Panc1 (cell line): ENCODE measurements at regions not wholly inside any gene's neighbourhood (a gene's known extent, or its start where the extent isn't known, plus 50 kb on each side); places are given as distances from the start of the nearest gene placed in this dataset.

Experiments used
- ATAC-seq: fragments of 200-7000 bp; cut with Tn5 transposase; 2 replicates; pipeline ENCODE4 v1.9.1; 2020; ENCODE audit warnings: mild to moderate bottlenecking, moderate library complexity
- BruUV-seq: library from RNA; stranded (reverse); fragments of 400-500 nt; replicated peaks from 2 replicates; lab custom pipeline; 2021; lab: Mats Ljungman, UMichigan
- CTCF ChIA-PET: fragments of 300-600 bp; sonication (Branson Sonifier 250); formaldehyde crosslinking; loops from one replicate; lab custom pipeline; 2022; ENCODE audit warnings: antibody characterized with exemption; lab: Charles Lee
- POLR2A ChIA-PET: fragments of 300-600 bp; sonication (Branson Sonifier 250); formaldehyde crosslinking; loops from one replicate; lab custom pipeline; 2022; ENCODE audit warnings: antibody characterized with exemption; lab: Charles Lee
- DNase-seq: peaks from one replicate; pipeline ENCODE4 v3.0.0-alpha.2; 2010; ENCODE audit warnings: low read depth, low spot score
- H3K27ac ChIP-seq: 2 replicates; pipeline ENCODE4 v1.5.1; 2011; ENCODE audit warnings: mild to moderate bottlenecking, low read length, inconsistent platforms
- H3K27me3 ChIP-seq: fragments of 200-500 bp; sonication (Bioruptor generic); 2 replicates; pipeline ENCODE4 v1.6.0; 2014; ENCODE audit warnings: low read length, inconsistent platforms; ENCODE audit not compliant: control insufficient read depth, insufficient read depth
- H3K36me3 ChIP-seq: fragments of 200-500 bp; sonication (Bioruptor generic); 2 replicates; pipeline ENCODE4 v1.5.1; 2014; ENCODE audit warnings: inconsistent platforms, mild to moderate bottlenecking, low read length, moderate library complexity; ENCODE audit not compliant: control insufficient read depth, insufficient read depth
- H3K4me1 ChIP-seq: 2 replicates; pipeline ENCODE4 v1.5.1; 2011; ENCODE audit warnings: inconsistent platforms, mild to moderate bottlenecking, low read length, moderate library complexity; ENCODE audit not compliant: control insufficient read depth, insufficient read depth
- H3K4me3 ChIP-seq, 2 experiments: 2 replicates each; pipeline ENCODE4 v1.5.1; 2011 to 2012; ENCODE audit warnings: low read depth in 2 of 2, low read length in 2 of 2, mild to moderate bottlenecking in 2 of 2, inconsistent platforms in 1 of 2, moderate library complexity in 1 of 2
- H3K9me3 ChIP-seq: fragments of 200-500 bp; sonication (Bioruptor generic); 2 replicates; pipeline ENCODE4 v1.5.1; 2014; ENCODE audit warnings: low read depth, mild to moderate bottlenecking, inconsistent platforms, low read length, moderate library complexity; ENCODE audit not compliant: control insufficient read depth, insufficient read depth
- POLR2AphosphoS5 ChIP-seq: IDR thresholded peaks from 2 replicates; pipeline ENCODE4 v1.6.1; 2012; ENCODE audit warnings: mild to moderate bottlenecking, low read depth, low read length, moderate library complexity
- SIN3A ChIP-seq: IDR thresholded peaks from 2 replicates; pipeline ENCODE4 v1.6.1; 2012; ENCODE audit warnings: low read depth, mild to moderate bottlenecking, low read length, moderate library complexity, borderline replicate concordance; ENCODE audit not compliant: insufficient read depth
- TCF7L2 ChIP-seq: IDR thresholded peaks from 2 replicates; pipeline ENCODE4 v1.6.1; 2011; ENCODE audit warnings: mild to moderate bottlenecking, low read depth, low read length, inconsistent platforms
- in situ Hi-C: cut with HindIII; loops from 2 replicates; pipeline ENCODE4 v1.10.0; 2016; ENCODE audit warnings: low sequenced_read_pairs, low pct_unique_long_range_greater_than_20kb
- intact Hi-C: fragments of 100-400 bp; cut with micrococcal nuclease; formaldehyde crosslinking; loops from one replicate; pipeline ENCODE4 v1.10.0; 2022; ENCODE audit not compliant: unreplicated experiment
- TF ChIP-seq, protein P1 (sequence below): fragments of 450-650 bp; IDR thresholded peaks from 2 replicates; pipeline ENCODE4 v1.5.1; 2017; ENCODE audit warnings: mild to moderate bottlenecking
- TF ChIP-seq, protein P2 (sequence below), 2 experiments: IDR thresholded peaks; 2 replicates each; pipeline ENCODE4 v1.6.1; 2011 to 2012; ENCODE audit warnings: low read depth in 2 of 2, control low read depth in 1 of 2, low read length in 1 of 2, mild to moderate bottlenecking in 1 of 2, moderate library complexity in 1 of 2; ENCODE audit not compliant: insufficient read depth in 1 of 2

DNA sequence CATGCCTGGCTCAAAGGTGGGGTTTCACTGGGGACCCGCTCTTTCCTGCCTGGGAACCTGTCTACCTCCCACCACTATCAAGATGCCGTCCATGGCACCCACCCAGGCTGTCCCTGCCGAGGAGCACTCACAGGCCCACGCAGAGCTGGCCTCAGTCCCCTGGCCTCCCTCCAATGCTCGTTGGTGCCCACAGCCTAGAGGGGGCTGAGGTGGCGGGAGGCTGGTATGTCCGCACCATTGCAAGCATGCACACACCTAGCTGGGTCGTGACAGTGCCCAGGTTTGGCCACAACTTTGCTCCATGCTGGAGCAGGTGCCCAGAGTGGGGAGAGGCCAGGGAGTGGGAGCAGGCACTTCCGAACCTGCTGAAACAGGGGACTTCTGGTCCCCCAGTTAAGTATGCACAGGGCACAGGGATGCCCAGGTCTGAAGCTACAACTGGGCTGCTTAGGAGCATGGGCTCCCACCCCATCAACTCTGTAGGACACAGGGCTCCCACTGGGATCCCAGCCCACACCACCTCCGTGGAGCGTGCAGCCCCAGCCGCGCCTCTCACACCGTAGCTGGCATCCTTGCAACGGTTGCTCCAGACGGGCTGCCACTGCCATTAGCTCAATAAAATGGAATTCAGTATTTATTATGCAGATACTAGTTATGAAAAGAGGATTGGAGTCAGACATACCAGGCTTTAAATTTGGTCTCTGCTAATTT is 1376.1 kb upstream of the TENM3 start:
- TF ChIP-seq POLR2AphosphoS5 (no peak), SIN3A (no peak), TCF7L2 (no peak)
- TF ChIP-seq, protein P1, sequence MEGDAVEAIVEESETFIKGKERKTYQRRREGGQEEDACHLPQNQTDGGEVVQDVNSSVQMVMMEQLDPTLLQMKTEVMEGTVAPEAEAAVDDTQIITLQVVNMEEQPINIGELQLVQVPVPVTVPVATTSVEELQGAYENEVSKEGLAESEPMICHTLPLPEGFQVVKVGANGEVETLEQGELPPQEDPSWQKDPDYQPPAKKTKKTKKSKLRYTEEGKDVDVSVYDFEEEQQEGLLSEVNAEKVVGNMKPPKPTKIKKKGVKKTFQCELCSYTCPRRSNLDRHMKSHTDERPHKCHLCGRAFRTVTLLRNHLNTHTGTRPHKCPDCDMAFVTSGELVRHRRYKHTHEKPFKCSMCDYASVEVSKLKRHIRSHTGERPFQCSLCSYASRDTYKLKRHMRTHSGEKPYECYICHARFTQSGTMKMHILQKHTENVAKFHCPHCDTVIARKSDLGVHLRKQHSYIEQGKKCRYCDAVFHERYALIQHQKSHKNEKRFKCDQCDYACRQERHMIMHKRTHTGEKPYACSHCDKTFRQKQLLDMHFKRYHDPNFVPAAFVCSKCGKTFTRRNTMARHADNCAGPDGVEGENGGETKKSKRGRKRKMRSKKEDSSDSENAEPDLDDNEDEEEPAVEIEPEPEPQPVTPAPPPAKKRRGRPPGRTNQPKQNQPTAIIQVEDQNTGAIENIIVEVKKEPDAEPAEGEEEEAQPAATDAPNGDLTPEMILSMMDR = no peak
- TF ChIP-seq, protein P2, sequence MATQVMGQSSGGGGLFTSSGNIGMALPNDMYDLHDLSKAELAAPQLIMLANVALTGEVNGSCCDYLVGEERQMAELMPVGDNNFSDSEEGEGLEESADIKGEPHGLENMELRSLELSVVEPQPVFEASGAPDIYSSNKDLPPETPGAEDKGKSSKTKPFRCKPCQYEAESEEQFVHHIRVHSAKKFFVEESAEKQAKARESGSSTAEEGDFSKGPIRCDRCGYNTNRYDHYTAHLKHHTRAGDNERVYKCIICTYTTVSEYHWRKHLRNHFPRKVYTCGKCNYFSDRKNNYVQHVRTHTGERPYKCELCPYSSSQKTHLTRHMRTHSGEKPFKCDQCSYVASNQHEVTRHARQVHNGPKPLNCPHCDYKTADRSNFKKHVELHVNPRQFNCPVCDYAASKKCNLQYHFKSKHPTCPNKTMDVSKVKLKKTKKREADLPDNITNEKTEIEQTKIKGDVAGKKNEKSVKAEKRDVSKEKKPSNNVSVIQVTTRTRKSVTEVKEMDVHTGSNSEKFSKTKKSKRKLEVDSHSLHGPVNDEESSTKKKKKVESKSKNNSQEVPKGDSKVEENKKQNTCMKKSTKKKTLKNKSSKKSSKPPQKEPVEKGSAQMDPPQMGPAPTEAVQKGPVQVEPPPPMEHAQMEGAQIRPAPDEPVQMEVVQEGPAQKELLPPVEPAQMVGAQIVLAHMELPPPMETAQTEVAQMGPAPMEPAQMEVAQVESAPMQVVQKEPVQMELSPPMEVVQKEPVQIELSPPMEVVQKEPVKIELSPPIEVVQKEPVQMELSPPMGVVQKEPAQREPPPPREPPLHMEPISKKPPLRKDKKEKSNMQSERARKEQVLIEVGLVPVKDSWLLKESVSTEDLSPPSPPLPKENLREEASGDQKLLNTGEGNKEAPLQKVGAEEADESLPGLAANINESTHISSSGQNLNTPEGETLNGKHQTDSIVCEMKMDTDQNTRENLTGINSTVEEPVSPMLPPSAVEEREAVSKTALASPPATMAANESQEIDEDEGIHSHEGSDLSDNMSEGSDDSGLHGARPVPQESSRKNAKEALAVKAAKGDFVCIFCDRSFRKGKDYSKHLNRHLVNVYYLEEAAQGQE (IDR thresholded peaks at IDR 0.05; ENCODE audit: insufficient read depth in 1 of 2, low read depth in 2 of 2, low read length in 1 of 2) = no peak
- no peak overlapping the region for H3K27ac ChIP-seq
- in situ Hi-C loops = no loop called here
- no peaks in the 10 kb centered on the region for H3K9me3 ChIP-seq
- no peaks in the 10 kb centered on the region for H3K4me1 ChIP-seq
- BruUV-seq = no TSS peak
- POLR2A ChIA-PET = no interaction called here
- intact Hi-C loops = no loop called here
- DNase-seq (no peak), ATAC-seq (no peak)
- CTCF ChIA-PET = no interaction called here
- H3K4me3 ChIP-seq = no peak overlapping the region
- H3K36me3 ChIP-seq = no peaks in the 10 kb centered on the region
- no peaks in the 10 kb centered on the region for H3K27me3 ChIP-seq

DNA sequence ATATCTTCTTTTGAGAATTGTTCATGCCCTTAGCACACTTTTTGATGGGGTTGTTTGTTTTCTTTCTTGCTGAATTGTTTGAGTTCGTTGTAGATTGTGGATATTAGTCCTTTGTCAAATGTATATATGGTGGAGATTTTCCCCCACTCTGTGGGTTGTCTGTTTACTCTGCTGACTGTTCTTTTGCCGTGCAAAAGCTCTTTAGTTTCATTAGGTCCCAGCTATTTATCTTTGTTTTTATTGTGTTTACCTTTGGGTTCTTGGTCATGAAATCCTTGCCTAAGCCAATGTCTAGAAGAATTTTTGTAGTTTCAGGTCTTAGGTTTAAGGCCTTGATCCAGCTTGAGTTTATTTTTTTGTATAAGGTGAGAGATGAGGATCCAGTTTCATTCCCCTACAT is 1372.6 kb upstream of the TENM3 start:
- no peaks in the 10 kb centered on the region for H3K4me1 ChIP-seq
- in situ Hi-C loops (no loop called here), intact Hi-C loops (no loop called here)
- BruUV-seq = no TSS peak
- H3K27ac ChIP-seq = no peak overlapping the region
- no peak overlapping the region for H3K4me3 ChIP-seq
- no peaks in the 10 kb centered on the region for H3K27me3 ChIP-seq
- ChIA-PET POLR2A (no interaction called here), CTCF (no interaction called here)
- ATAC-seq = no peak
- no peaks in the 10 kb centered on the region for H3K36me3 ChIP-seq
- no peaks in the 10 kb centered on the region for H3K9me3 ChIP-seq
- TF ChIP-seq, protein P1 = no peak
- TF ChIP-seq, protein P2 (IDR thresholded peaks at IDR 0.05; ENCODE audit: insufficient read depth in 1 of 2, low read depth in 2 of 2, low read length in 1 of 2) = no peak
- no peak for TF ChIP-seq POLR2AphosphoS5
- 0 out of 2 replicates have a peak, but pooled peaks have one; percentile 52 for TF ChIP-seq TCF7L2
- no peak for TF ChIP-seq SIN3A
- DNase-seq = no peak
